ENCODE measurements at regions not wholly inside any gene's neighbourhood (a gene's known extent, or its start where the extent isn't known, plus 50 kb on each side); places are given as distances from the start of the nearest gene placed in this dataset.

DNA sequence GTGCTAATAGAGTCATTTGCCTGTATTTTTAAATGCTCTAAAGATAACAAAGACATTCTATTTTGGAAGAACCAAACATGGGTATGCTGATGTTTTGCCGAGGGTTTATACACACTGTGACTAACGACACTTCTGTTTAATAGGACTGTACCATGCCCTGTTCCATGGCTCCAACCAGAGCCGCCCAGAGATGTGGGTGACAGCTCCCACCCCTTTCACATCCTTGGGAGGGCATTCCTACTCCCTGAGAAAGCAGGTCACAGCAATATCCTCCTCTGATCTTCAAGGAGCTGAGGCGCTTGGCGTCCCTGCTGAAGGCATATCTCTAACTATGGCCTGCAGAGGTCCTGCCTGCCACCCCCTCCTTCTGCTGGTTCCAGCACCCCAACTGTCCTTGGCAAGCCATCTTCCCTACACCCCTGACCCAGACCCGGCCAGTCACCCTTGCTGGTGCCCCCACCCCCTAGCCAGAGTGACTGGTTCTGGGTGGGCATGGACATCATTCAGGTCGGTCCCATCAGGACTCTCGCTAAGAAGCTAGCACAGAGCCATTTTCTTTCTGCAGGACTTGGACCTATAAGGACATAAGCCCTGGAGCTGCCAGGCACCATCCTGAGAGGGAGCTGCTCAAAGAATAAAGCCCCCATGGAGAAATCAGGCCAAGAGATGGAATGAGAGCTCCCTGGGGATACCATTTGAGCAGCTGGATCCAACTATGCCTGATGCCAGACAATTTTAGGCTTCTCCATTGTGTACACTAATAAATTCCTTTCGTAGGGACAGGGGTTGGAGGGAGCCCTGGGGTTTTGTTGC, 381.3 kb downstream of the CTTN start:
- ATAC-seq (replicated peaks in 6 of 8) = no peak
- H3K4me3 ChIP-seq = no peak overlapping the region
- no peak overlapping the region for H3K27ac ChIP-seq
- peaks cover 8 to 9% of the 10 kb centered on the region in 2 donors for H3K4me1 ChIP-seq (replicated peaks in 1 of 2)
- 62 to 100% (median 69%) methylated on average over 2 to 4 of the region's 9 CpGs; no CpG with 5 or more reads in 5 of the 10 experiments for WGBS, 10 experiments
- in situ Hi-C loops (cut with MboI; ENCODE audit: low pct_unique_long_range_greater_than_20kb in 2 of 9, low sequenced_read_pairs in 9 of 9, unreplicated experiment in 9 of 9) = no loop called here

GRCh38 chr11:70780246-70780535, 381.9 kb downstream of the CTTN start:
- no peak overlapping the region for H3K27ac ChIP-seq
- H3K4me1 ChIP-seq (replicated peaks in 1 of 2) = peaks cover 8 to 9% of the 10 kb centered on the region in 2 donors
- 60 to 80% (median 80%) methylated on average over 1 of the region's 1 CpG; no CpG with 5 or more reads in 7 of the 10 experiments for WGBS, 10 experiments
- in situ Hi-C loops (cut with MboI; ENCODE audit: low pct_unique_long_range_greater_than_20kb in 2 of 9, low sequenced_read_pairs in 9 of 9, unreplicated experiment in 9 of 9) = no loop called here
- no peak for ATAC-seq (replicated peaks in 6 of 8)
- H3K4me3 ChIP-seq = no peak overlapping the region

DNA sequence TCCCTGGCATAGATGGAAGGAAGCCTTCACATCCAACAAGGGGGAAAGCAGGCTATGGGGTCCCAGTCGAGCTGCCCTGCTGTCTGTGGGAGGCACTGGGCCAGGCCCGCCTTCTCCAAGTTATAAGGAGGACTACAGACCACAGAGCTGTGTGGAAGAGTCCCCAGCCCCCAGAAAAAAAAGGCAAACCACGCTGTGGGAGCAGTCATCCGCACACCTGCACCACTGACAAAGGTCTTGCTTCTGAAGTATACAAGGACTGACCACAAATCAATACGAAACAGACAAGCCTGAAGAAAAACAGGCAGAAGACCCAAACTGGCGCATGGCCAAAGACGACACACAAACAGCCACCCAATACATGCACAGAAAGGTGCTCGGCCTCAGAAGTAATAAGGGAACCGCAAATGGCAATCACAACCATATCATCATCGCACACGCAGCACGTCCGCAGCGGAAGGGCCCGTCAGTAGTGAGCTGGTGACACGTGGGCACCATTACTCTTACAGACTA, 384.1 kb downstream of the CTTN start:
- ATAC-seq (replicated peaks in 6 of 8) = no peak
- H3K4me1 ChIP-seq (replicated peaks in 1 of 2) = peaks cover 8 to 9% of the 10 kb centered on the region in 2 donors
- H3K4me3 ChIP-seq = no peak overlapping the region
- 0 to 90% (median 70%) methylated on average over 1 to 10 of the region's 16 CpGs; no CpG with 5 or more reads in 1 of the 10 experiments for WGBS, 10 experiments
- in situ Hi-C loops (cut with MboI; ENCODE audit: low pct_unique_long_range_greater_than_20kb in 2 of 9, low sequenced_read_pairs in 9 of 9, unreplicated experiment in 9 of 9) = no loop called here
- no peak overlapping the region for H3K27ac ChIP-seq

- Histone ChIP-seq H3K4me1 (replicated peaks in 1 of 2) (peaks cover 8 to 9% of the 10 kb centered on the region in 2 donors), H3K27ac (no peak overlapping the region), H3K4me3 (no peak overlapping the region)
- in situ Hi-C loops (cut with MboI; ENCODE audit: low pct_unique_long_range_greater_than_20kb in 2 of 9, low sequenced_read_pairs in 9 of 9, unreplicated experiment in 9 of 9) = no loop called here
- ATAC-seq (replicated peaks in 6 of 8) = no peak
- 71 to 100% methylated on average over 1 to 7 of the region's 11 CpGs; no CpG with 5 or more reads in 8 of the 10 experiments for WGBS, 10 experiments
These were observed 385.0 kb downstream of the CTTN start for GRCh38 chr11:70783356-70783755.

DNA sequence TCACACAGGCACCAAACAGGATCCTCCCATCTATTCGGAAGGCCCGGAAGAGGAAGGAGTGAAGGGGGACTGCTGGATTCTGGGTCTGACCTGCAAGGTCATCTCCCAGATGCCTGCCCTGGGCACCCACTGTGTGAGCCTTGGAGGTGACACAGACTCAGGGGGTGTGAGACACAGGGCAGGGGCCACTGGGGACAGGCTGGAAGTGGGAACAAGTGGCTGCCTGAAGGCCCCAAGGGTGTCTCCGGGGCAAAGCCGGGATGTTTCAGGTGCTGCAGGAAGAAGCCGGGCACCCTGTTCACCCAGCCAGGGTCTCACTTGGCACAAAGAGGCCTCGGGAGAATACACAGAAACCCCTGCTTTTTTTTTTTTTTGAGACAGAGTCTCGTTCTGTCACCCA, 385.5 kb downstream of the CTTN start:
- WGBS, 10 experiments = 40 to 83% (median 83%) methylated on average over 1 of the region's 7 CpGs; no CpG with 5 or more reads in 7 of the 10 experiments

GRCh38 chr11:70785372-70785771, 387.0 kb downstream of the CTTN start:
- no peak for ATAC-seq (replicated peaks in 6 of 8)
- H3K4me1 ChIP-seq (replicated peaks in 1 of 2) = no peaks in the 10 kb centered on the region
- in situ Hi-C loops (cut with MboI; ENCODE audit: low pct_unique_long_range_greater_than_20kb in 2 of 9, low sequenced_read_pairs in 9 of 9, unreplicated experiment in 9 of 9) = no loop called here
- H3K4me3 ChIP-seq = no peak overlapping the region
- WGBS, 10 experiments = 67 to 100% (median 92%) methylated on average over 1 to 3 of the region's 5 CpGs; no CpG with 5 or more reads in 6 of the 10 experiments
- no peak overlapping the region for H3K27ac ChIP-seq

More for the DNA sequence above, 385.5 kb downstream of the CTTN start:
- Histone ChIP-seq H3K27ac (no peak overlapping the region), H3K4me3 (no peak overlapping the region), H3K4me1 (replicated peaks in 1 of 2) (peaks cover 4% of the 10 kb centered on the region in 2 donors)
- in situ Hi-C loops (cut with MboI; ENCODE audit: low pct_unique_long_range_greater_than_20kb in 2 of 9, low sequenced_read_pairs in 9 of 9, unreplicated experiment in 9 of 9) = no loop called here
- ATAC-seq (replicated peaks in 6 of 8) = no peak

- in situ Hi-C loops (cut with MboI; ENCODE audit: low pct_unique_long_range_greater_than_20kb in 2 of 9, low sequenced_read_pairs in 9 of 9, unreplicated experiment in 9 of 9) = no loop called here
- Histone ChIP-seq H3K4me1 (replicated peaks in 1 of 2) (no peaks in the 10 kb centered on the region), H3K27ac (no peak overlapping the region), H3K4me3 (no peak overlapping the region)
- 0 to 93% (median 73%) methylated on average over 1 to 4 of the region's 6 CpGs; no CpG with 5 or more reads in 2 of the 10 experiments for WGBS, 10 experiments
- no peak for ATAC-seq (replicated peaks in 6 of 8)
These were observed 387.8 kb downstream of the CTTN start for GRCh38 chr11:70786021-70786665.

DNA sequence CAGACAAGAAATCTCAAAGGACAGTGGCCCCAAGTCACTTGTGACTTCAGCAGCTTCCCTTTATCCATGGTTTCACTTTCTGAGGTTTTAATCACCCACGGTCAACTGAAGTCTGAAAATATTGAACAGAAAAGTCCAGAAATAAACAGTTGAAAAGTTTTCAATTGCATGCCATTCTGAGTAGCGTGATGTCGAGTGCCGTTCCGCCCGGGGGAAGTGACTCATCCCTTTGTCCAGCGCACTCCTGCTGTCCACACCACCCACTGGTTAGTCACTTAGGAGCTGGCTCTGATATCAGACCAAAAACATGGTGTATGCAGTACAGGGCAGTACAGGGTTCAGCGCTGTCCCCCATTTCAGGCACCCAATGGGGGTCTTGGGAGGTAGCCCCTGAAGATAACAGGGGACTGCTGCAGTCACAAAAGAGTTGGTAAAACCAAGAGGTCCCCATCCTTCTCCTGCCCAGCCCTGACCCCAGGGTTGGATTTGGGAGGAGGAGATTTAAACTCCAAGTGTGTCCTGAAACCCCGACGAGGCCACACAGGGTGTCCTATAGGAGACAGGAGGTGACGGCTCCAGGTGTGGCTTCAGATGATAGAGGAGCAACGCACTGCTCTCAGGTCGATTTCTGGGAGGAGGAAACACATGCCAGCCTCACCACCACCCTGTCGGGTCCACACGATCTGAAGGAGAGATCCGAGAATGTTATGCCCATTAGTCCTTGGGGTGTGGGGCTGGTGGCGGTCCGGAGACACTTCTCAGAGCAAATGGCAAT, 390.1 kb downstream of the CTTN start:
- in situ Hi-C loops (cut with MboI; ENCODE audit: low pct_unique_long_range_greater_than_20kb in 2 of 9, low sequenced_read_pairs in 9 of 9, unreplicated experiment in 9 of 9) = no loop called here
- no peak overlapping the region for H3K27ac ChIP-seq
- H3K4me3 ChIP-seq = no peak overlapping the region
- H3K4me1 ChIP-seq (replicated peaks in 1 of 2) = no peaks in the 10 kb centered on the region
- 0 to 86% (median 67%) methylated on average over 1 to 16 of the region's 18 CpGs; no CpG with 5 or more reads in 1 of the 10 experiments for WGBS, 10 experiments
- peak in 7 of 8 experiments; percentile 58 to 100 (median 83) for ATAC-seq (replicated peaks in 6 of 8)

DNA sequence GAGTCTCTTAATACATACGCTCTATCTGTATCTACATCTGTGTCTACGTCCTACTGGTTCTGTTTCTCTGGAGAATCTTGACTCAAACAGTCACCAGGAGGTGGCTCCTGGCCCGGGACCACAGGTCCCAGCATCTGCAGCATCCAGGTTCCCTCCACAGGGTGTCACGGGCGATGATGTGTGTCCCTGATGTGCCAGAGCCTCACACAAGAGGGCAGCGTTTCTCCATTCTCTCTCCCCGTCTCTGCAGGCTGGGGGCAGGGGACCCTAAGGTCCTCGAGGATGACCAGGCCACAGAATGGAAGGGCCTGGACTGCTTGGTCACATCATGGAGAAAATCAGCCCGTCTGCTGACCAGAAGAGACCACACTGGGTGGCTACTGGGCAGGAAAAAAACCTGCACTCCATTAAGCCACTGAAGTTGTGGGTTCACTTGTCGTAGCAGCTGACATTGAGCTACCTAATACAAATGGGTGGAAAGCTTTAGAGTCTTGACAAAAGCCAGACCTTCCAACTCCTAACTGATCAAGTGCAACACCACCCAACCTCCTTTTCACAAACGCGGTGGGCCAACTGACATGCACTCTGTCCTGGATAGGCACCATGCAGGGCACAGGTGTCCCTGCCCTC, 392.5 kb downstream of the CTTN start:
- in situ Hi-C loops (cut with MboI; ENCODE audit: low pct_unique_long_range_greater_than_20kb in 2 of 9, low sequenced_read_pairs in 9 of 9, unreplicated experiment in 9 of 9) = no loop called here
- ATAC-seq (replicated peaks in 6 of 8) = no peak
- Histone ChIP-seq H3K4me1 (replicated peaks in 1 of 2) (no peaks in the 10 kb centered on the region), H3K27ac (no peak overlapping the region), H3K4me3 (no peak overlapping the region)
- WGBS, 10 experiments = 20 to 100% (median 68%) methylated on average over 1 to 8 of the region's 12 CpGs; no CpG with 5 or more reads in 2 of the 10 experiments

GRCh38 chr11:70796648-70797227, 398.4 kb downstream of the CTTN start:
- no peak overlapping the region for H3K4me3 ChIP-seq
- 20 to 100% (median 70%) methylated on average over 1 to 6 of the region's 8 CpGs; no CpG with 5 or more reads in 4 of the 10 experiments for WGBS, 10 experiments
- H3K27ac ChIP-seq = peak overlapping the region; percentile 38 to 63
- peak in 5 of 8 experiments; percentile 81 to 90 (median 84) for ATAC-seq (replicated peaks in 6 of 8)
- peaks cover 10 to 14% of the 10 kb centered on the region in 2 donors for H3K4me1 ChIP-seq (replicated peaks in 1 of 2)
- in situ Hi-C loops (cut with MboI; ENCODE audit: low pct_unique_long_range_greater_than_20kb in 2 of 9, low sequenced_read_pairs in 9 of 9, unreplicated experiment in 9 of 9) = no loop called here

DNA sequence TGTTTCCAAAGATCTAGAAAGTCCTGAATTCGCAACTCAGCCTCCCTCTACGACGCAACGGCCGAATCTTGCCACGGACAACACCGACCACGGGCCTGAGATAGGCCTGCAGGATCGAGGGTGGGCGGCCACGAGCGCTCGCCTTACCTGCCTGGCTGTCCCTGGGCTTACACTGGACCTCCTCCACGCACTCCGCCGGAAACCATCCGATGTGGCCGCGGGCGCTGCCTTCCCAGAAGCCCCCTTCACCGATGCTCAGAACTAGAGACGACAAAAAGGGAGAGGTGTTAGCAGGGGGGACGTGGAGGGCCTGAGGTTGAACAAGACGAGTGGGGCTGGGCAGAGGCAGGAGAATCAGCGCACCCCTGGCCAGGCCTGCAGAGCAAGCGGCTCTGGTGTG, 400.0 kb downstream of the CTTN start:
- ATAC-seq (replicated peaks in 6 of 8) = no peak
- Histone ChIP-seq H3K4me3 (no peak overlapping the region), H3K4me1 (replicated peaks in 1 of 2) (peaks cover 10 to 14% of the 10 kb centered on the region in 2 donors), H3K27ac (no peak overlapping the region)
- in situ Hi-C loops (cut with MboI; ENCODE audit: low pct_unique_long_range_greater_than_20kb in 2 of 9, low sequenced_read_pairs in 9 of 9, unreplicated experiment in 9 of 9) = no loop called here
- WGBS, 10 experiments = 80 to 100% (median 92%) methylated on average over 1 to 3 of the region's 26 CpGs; no CpG with 5 or more reads in 6 of the 10 experiments

- Histone ChIP-seq H3K4me1 (replicated peaks in 1 of 2) (peaks cover 10 to 14% of the 10 kb centered on the region in 2 donors), H3K4me3 (no peak overlapping the region), H3K27ac (peak overlapping the region in 1 of 2 donors; percentile 56)
- ATAC-seq (replicated peaks in 6 of 8) = peak in 4 of 8 experiments; percentile 12 to 46 (median 33)
- 0 to 86% (median 76%) methylated on average over 1 to 5 of the region's 6 CpGs; no CpG with 5 or more reads in 3 of the 10 experiments for WGBS, 10 experiments
- in situ Hi-C loops (cut with MboI; ENCODE audit: low pct_unique_long_range_greater_than_20kb in 2 of 9, low sequenced_read_pairs in 9 of 9, unreplicated experiment in 9 of 9) = no loop called here
These were observed 401.1 kb downstream of the CTTN start for GRCh38 chr11:70799386-70799785.
